ENCODE measurements at regions not wholly inside any gene's neighbourhood (a gene's known extent, or its start where the extent isn't known, plus 50 kb on each side); places are given as distances from the start of the nearest gene placed in this dataset.
A peak's percentile ranks its signal among the peaks of the same experiment; 100 is the strongest.

GRCh38 chr1:8089535-8090228, 63.6 kb upstream of the ERRFI1 start:
- H3K27ac ChIP-seq (ENCODE audit: insufficient read depth, low read length): peak overlapping the region; percentile 90
- H3K4me1 ChIP-seq (ENCODE audit: control insufficient read depth, extremely low read depth, insufficient read depth, low read length): peaks cover 29% of the 10 kb centered on the region

DNA sequence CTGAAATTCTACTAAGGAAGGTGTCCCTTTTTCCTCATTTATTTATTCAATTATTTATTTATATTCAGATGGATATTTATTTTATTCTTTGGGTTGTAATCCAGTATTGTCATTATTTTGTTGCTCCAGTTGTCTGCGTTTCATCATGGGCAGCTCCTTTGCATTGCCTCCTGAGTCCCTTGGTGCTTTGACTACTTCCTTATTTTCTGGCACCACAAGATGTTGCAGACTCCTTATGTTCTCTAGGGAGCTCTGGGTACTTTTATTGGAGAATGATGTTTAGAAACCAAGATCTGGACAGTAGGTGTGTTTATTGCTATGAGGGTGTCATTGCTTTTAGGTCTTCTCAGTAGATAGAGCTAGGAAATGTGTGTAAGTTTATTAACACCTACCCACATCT, 59.9 kb upstream of the ERRFI1 start:
- TF ChIP-seq EZH2 (IDR thresholded peaks at IDR 0.05; ENCODE audit: low read length, missing control alignments): no peak
- no peak for TF ChIP-seq CTCF (conservative IDR thresholded peaks at IDR 0.05 in 1 of 2, IDR thresholded peaks at IDR 0.05 in 1 of 2; ENCODE audit: low read depth in 1 of 2, low read length in 2 of 2)
- Histone ChIP-seq H4K20me1 (ENCODE audit: control insufficient read depth, extremely low read depth, insufficient read depth, low read length) (no peaks in the 10 kb centered on the region), H3K9ac (ENCODE audit: insufficient read depth, low read length) (no peak overlapping the region), H3K36me3 (ENCODE audit: control insufficient read depth, insufficient read depth, low read length) (no peaks in the 10 kb centered on the region), H2AFZ (ENCODE audit: low read length) (no peak overlapping the region), H3K79me2 (ENCODE audit: control insufficient read depth, insufficient read depth, low read length) (no peaks in the 10 kb centered on the region), H3K4me3 (replicated peaks in 1 of 4; ENCODE audit: control extremely low read depth in 1 of 4, insufficient read depth in 1 of 4, low read depth in 3 of 4, low read length in 4 of 4) (no peak overlapping the region), H3K4me1 (ENCODE audit: control insufficient read depth, extremely low read depth, insufficient read depth, low read length) (peaks cover 27% of the 10 kb centered on the region), H3K27ac (ENCODE audit: insufficient read depth, low read length) (no peak overlapping the region), H3K4me2 (ENCODE audit: extremely low read depth, insufficient read depth, low read length) (no peak overlapping the region), H3K9me3 (ENCODE audit: control insufficient read depth, insufficient read depth, low read depth, low read length) (no peaks in the 10 kb centered on the region), H3K27me3 (ENCODE audit: control insufficient read depth, insufficient read depth, low read length) (no peaks in the 10 kb centered on the region)
- DNase-seq (ENCODE audit: low read depth in 2 of 2): no peak

More at GRCh38 chr1:8089535-8090228, 63.6 kb upstream of the ERRFI1 start:
- H4K20me1 ChIP-seq (ENCODE audit: control insufficient read depth, extremely low read depth, insufficient read depth, low read length): no peaks in the 10 kb centered on the region
- TF ChIP-seq CTCF (conservative IDR thresholded peaks at IDR 0.05 in 1 of 2, IDR thresholded peaks at IDR 0.05 in 1 of 2; ENCODE audit: low read depth in 1 of 2, low read length in 2 of 2) (no peak), EZH2 (IDR thresholded peaks at IDR 0.05; ENCODE audit: low read length, missing control alignments) (no peak)
- no peaks in the 10 kb centered on the region for H3K36me3 ChIP-seq (ENCODE audit: control insufficient read depth, insufficient read depth, low read length)
- H3K9ac ChIP-seq (ENCODE audit: insufficient read depth, low read length): peak overlapping the region; percentile 26
- no peak overlapping the region for H3K4me3 ChIP-seq (replicated peaks in 1 of 4; ENCODE audit: control extremely low read depth in 1 of 4, insufficient read depth in 1 of 4, low read depth in 3 of 4, low read length in 4 of 4)
- DNase-seq (ENCODE audit: low read depth in 2 of 2): peak; percentile 24 to 58
- peak overlapping the region; percentile 46 for H3K4me2 ChIP-seq (ENCODE audit: extremely low read depth, insufficient read depth, low read length)
- no peak overlapping the region for H2AFZ ChIP-seq (ENCODE audit: low read length)
- H3K27me3 ChIP-seq (ENCODE audit: control insufficient read depth, insufficient read depth, low read length): no peaks in the 10 kb centered on the region
- no peaks in the 10 kb centered on the region for H3K79me2 ChIP-seq (ENCODE audit: control insufficient read depth, insufficient read depth, low read length)
- H3K9me3 ChIP-seq (ENCODE audit: control insufficient read depth, insufficient read depth, low read depth, low read length): no peaks in the 10 kb centered on the region

DNA sequence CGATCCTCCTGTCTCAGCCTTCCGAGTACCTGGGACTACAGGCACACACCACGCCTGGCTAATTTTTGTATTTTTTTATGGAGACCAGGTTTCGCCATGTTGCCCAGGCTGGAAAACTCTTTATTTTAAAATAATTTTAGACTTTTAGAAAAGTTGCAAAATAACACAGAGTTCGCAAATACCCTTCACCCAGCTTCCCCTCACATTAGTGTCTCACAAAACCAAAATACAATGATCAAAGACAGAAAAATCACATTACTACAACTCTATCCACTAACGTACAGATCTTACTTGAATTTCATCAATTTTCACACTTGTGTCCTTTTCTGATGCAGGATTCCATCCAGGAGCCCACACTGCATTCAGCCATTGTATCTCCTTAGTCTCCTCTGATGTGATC, 58.8 kb upstream of the ERRFI1 start:
- Histone ChIP-seq H3K36me3 (ENCODE audit: control insufficient read depth, insufficient read depth, low read length) (no peaks in the 10 kb centered on the region), H3K4me2 (ENCODE audit: extremely low read depth, insufficient read depth, low read length) (no peak overlapping the region), H3K4me1 (ENCODE audit: control insufficient read depth, extremely low read depth, insufficient read depth, low read length) (peaks cover 20% of the 10 kb centered on the region), H2AFZ (ENCODE audit: low read length) (no peak overlapping the region), H3K27ac (ENCODE audit: insufficient read depth, low read length) (no peak overlapping the region), H3K4me3 (replicated peaks in 1 of 4; ENCODE audit: control extremely low read depth in 1 of 4, insufficient read depth in 1 of 4, low read depth in 3 of 4, low read length in 4 of 4) (no peak overlapping the region), H4K20me1 (ENCODE audit: control insufficient read depth, extremely low read depth, insufficient read depth, low read length) (no peaks in the 10 kb centered on the region), H3K27me3 (ENCODE audit: control insufficient read depth, insufficient read depth, low read length) (no peaks in the 10 kb centered on the region), H3K79me2 (ENCODE audit: control insufficient read depth, insufficient read depth, low read length) (no peaks in the 10 kb centered on the region), H3K9me3 (ENCODE audit: control insufficient read depth, insufficient read depth, low read depth, low read length) (no peaks in the 10 kb centered on the region), H3K9ac (ENCODE audit: insufficient read depth, low read length) (no peak overlapping the region)
- TF ChIP-seq EZH2 (IDR thresholded peaks at IDR 0.05; ENCODE audit: low read length, missing control alignments) (no peak), CTCF (conservative IDR thresholded peaks at IDR 0.05 in 1 of 2, IDR thresholded peaks at IDR 0.05 in 1 of 2; ENCODE audit: low read depth in 1 of 2, low read length in 2 of 2) (no peak)
- DNase-seq (ENCODE audit: low read depth in 2 of 2): no peak
